ENCODE measurements at regions not wholly inside any gene's neighbourhood (a gene's known extent, or its start where the extent isn't known, plus 50 kb on each side); places are given as distances from the start of the nearest gene placed in this dataset.

DNA sequence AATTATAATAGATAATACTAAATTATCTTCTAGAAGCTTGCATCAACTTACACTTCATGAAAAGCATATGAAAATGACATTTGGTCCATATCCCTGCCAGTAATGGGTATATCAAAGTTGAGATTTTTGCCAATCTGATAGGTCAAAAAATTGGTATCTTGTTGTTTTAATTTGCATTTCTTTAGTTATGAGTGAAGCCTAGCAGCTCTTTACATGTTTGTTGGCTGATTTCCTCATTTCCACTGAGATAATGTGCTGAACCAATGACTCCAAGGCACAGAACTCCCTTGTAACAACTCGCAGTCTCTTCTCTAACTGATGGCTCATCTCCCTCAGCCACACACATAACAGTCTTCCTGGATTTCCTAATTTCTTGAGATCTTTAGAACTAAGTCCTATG lies 175.3 kb upstream of the SESN3 start:
- no peak overlapping the region for H3K4me3 ChIP-seq (ENCODE audit: low read depth, poor library complexity, severe bottlenecking)
- TF ChIP-seq, protein P1, sequence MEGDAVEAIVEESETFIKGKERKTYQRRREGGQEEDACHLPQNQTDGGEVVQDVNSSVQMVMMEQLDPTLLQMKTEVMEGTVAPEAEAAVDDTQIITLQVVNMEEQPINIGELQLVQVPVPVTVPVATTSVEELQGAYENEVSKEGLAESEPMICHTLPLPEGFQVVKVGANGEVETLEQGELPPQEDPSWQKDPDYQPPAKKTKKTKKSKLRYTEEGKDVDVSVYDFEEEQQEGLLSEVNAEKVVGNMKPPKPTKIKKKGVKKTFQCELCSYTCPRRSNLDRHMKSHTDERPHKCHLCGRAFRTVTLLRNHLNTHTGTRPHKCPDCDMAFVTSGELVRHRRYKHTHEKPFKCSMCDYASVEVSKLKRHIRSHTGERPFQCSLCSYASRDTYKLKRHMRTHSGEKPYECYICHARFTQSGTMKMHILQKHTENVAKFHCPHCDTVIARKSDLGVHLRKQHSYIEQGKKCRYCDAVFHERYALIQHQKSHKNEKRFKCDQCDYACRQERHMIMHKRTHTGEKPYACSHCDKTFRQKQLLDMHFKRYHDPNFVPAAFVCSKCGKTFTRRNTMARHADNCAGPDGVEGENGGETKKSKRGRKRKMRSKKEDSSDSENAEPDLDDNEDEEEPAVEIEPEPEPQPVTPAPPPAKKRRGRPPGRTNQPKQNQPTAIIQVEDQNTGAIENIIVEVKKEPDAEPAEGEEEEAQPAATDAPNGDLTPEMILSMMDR (IDR thresholded peaks at IDR 0.05): no peak
- no peak for TF ChIP-seq POLR2A (IDR thresholded peaks at IDR 0.05)
- WGBS, 2 donors: 65 to 74% methylated on average over 1 of the region's 1 CpG
- DNase-seq (ENCODE audit: low spot score in 2 of 2): no peak
- intact Hi-C loops (cut with DNase I; ENCODE audit: low total_unique reads): no loop called here

DNA sequence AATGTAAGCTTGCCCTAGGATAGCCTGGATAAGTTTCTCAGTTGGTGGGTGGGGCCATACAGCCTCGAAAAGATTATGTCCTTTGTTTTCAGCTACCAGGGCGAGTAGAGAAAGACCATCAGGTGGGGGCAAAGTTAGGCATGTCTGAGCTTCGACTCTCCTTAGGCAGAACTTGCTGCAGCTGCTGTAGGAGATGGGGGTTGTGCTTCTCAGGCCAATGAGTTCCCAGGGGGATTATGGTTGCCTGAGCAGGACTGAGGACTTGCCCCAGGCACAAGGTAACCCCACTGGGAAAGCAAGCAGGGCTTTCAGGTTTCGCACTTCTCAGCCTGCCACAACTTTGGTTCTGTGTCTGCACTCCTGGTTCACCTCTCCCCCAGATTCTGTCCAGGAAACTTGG lies 173.4 kb upstream of the SESN3 start:
- no peak for DNase-seq (ENCODE audit: low spot score in 2 of 2)
- no peak overlapping the region for H3K4me3 ChIP-seq (ENCODE audit: low read depth, poor library complexity, severe bottlenecking)
- 70 to 73% methylated on average over 4 of the region's 4 CpGs for WGBS, 2 donors
- intact Hi-C loops (cut with DNase I; ENCODE audit: low total_unique reads): no loop called here
- TF ChIP-seq, protein P1 (IDR thresholded peaks at IDR 0.05): no peak
- no peak for TF ChIP-seq POLR2A (IDR thresholded peaks at IDR 0.05)

DNA sequence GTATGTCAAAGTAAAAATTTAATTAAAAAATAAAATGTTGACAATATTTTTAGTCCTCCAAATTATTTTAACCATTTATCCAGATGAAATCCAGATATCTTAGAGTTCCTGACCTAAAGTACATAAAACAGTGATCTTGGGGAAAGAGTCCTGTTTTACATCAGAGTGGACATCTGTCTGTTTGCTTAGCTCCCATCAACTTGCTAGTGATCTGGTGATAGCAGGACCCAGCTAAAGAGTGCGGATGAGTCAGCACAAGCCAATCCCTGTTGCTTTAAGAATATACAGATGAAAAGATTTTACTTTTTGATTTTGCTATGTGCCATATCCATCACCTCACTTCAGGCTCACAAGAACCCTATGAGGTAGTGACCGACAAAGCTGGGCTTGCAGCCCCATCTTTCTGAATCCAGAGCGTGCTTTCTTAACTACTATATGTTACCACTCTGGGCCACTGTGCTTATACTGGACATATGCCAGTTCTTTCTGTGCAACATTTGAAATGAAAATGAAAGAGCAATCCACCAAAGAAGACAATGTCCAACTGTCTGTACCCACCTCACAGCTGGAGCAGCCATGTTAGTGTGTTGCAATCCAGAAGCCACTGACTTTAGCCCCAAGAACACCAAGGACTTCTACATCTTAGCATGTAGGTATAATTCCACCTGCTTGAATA lies 167.6 kb upstream of the SESN3 start:
- intact Hi-C loops (cut with DNase I; ENCODE audit: low total_unique reads): no loop called here
- H3K4me3 ChIP-seq (ENCODE audit: low read depth, poor library complexity, severe bottlenecking): no peak overlapping the region
- 85 to 92% methylated on average over 3 of the region's 3 CpGs for WGBS, 2 donors
- DNase-seq (ENCODE audit: low spot score in 2 of 2): no peak
- TF ChIP-seq POLR2A (IDR thresholded peaks at IDR 0.05): no peak
- TF ChIP-seq, protein P1 (IDR thresholded peaks at IDR 0.05): no peak

DNA sequence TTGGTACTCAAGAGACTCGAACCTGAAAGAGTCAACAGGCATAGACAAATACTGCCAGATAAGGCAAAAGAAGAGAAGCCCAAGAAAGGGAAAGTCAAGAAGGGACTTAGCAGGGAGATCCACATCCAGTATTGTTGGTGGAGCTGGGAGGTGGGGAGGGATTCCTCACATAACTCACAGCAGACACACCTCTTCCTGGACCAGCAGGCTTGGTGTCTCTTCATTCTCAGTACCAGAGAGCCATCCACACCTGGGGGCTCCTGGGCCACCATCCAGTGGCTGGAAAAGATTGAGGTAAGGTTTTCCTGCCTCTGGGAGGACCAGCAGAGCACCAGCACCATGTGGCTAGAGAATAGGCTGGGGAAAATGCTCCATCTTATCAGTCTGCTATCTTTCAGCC lies 161.6 kb upstream of the SESN3 start:
- WGBS, 2 donors: 91% methylated on average over 1 of the region's 1 CpG

DNA sequence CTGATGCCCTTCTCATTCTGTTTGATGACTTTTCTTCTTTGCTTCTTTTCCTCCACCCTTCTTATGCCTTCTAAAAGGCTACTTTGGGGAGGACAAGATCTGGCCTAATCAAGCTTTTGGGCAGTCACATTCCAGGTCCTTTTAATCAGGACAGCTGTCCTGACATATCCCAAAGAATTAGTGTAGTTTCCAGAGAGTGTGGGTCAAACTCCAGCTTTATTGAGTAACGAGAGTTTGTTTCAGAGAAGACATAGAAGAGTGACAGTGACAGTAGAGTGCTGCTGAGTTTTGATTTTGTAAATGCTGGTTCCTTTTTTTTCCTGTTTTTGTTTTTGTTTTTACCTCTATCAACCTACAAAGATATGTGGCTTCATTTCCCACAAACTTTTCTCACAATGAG lies 158.4 kb upstream of the SESN3 start:
- DNase-seq (ENCODE audit: low spot score in 2 of 2): no peak
- WGBS, 2 donors: 97 to 100% methylated on average over 1 of the region's 1 CpG
- no peak for TF ChIP-seq POLR2A (IDR thresholded peaks at IDR 0.05)
- TF ChIP-seq, protein P1 (IDR thresholded peaks at IDR 0.05): no peak
- no peak overlapping the region for H3K4me3 ChIP-seq (ENCODE audit: low read depth, poor library complexity, severe bottlenecking)
- intact Hi-C loops (cut with DNase I; ENCODE audit: low total_unique reads): no loop called here

More for the DNA sequence above, 161.6 kb upstream of the SESN3 start:
- DNase-seq (ENCODE audit: low spot score in 2 of 2): no peak
- no peak for TF ChIP-seq POLR2A (IDR thresholded peaks at IDR 0.05)
- TF ChIP-seq, protein P1 (IDR thresholded peaks at IDR 0.05): no peak
- H3K4me3 ChIP-seq (ENCODE audit: low read depth, poor library complexity, severe bottlenecking): no peak overlapping the region
- intact Hi-C loops (cut with DNase I; ENCODE audit: low total_unique reads): no loop called here

DNA sequence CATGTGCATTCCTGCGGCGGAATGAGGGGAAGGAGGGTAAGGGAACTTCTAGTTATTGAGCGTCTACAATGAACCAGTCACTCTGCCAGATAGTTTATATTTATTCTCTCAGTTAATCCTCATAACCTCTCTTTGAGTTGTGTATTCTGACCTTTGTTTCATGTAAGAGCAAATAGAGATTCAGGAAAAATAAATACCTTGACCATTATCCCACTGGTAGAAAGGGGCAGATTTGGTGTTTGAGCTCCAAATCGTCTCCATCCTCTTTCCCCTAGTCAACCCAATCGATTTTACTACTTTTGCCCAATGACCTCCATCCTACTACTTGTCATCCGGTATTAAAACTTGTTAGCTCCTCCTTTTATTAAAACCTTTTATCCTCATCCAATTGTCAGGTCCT lies 157.1 kb upstream of the SESN3 start:
- TF ChIP-seq, protein P1 (IDR thresholded peaks at IDR 0.05): no peak
- TF ChIP-seq POLR2A (IDR thresholded peaks at IDR 0.05): no peak
- DNase-seq (ENCODE audit: low spot score in 2 of 2): no peak
- intact Hi-C loops (cut with DNase I; ENCODE audit: low total_unique reads): no loop called here
- 91 to 94% methylated on average over 6 of the region's 6 CpGs for WGBS, 2 donors
- H3K4me3 ChIP-seq (ENCODE audit: low read depth, poor library complexity, severe bottlenecking): no peak overlapping the region

All from lower leg skin (tissue), 4 donors.